Activated T-helper 9 cell treated with anti-CD3 and anti-CD28 coated beads, Interleukin-2, amount 50 U/mL, for 16 hours (primary cell): ENCODE measurements at regions not wholly inside any gene's neighbourhood (a gene's known extent, or its start where the extent isn't known, plus 50 kb on each side); places are given as distances from the start of the nearest gene placed in this dataset.
"Not testable (repeated sequence)": the region's sequence is repeated elsewhere in the genome, so short reads cannot be mapped to it uniquely, and the experiment has no call there.

Experiments
- DNase-seq: peaks from one replicate; pipeline ENCODE4 v3.0.0-alpha.2; 2020; ENCODE audit warnings: low read depth

GRCh38 chr21:35491114-35491513, 442.0 kb upstream of the RUNX1 start:
- DNase-seq, result no peak

DNA sequence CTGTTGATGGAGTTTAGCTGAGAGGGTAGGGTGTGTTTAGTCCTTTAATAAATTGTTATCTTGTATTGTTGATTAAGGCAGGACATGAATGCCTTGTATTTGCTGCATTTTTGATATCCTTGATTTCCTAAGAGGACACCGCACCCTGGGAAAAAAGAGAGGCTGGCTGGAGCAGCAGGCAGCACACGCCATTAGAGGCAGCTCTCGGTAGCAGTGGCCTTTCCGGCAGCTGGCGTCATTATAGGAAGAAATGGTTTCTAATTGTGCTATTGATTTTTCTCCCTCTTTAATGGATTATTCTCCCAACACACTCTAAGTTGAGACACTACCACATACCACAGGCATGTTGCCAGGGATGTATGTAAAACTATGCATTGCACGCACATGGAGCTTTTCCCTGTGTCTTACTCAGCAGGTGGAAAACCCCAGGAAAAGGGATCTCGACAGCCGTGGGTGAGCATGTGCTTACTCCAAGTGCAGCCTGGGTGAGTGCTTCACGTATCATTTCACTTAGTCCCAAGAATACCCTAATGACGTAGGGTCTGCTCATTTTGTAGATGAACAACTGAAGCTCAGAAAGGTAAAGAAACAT, 440.4 kb upstream of the RUNX1 start:
- DNase-seq, result no peak

DNA sequence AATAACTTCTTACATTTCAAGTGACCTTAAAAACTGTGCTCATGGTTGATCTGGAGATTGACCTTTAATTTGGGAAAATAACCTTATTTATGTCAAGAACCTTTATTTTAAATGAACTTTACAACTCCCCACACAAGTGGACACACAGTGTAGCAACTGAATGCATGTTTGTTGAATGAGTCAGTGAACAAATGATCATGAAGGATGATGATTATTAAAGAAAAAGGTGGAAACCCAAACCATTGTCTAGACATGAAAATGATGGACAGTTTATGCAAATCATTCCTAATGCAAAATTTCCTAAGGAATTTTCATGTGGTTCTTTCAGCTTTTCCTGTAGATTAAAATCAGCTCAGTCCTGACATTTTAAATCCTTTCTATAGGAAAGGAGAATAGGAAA, 439.8 kb upstream of the RUNX1 start:
- DNase-seq, result no peak

DNA sequence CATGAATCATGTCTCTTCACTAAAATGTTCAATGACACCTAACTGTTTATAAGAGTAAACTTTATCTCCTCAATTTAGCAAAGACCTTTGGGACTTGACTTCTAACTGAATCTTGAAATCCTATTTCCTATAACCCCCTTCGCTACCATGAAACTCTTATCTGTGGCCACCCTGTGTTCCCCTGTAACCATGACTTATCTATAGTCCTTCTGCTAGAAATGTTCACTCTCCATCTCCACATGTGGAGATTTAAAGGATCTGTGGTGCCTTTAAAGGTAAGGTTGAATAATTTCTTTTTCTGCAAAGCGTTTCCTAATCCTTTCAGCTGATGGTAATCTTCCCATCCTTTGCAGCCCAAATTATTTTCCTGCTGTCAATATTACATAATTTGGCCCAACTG, 436.3 kb upstream of the RUNX1 start:
- DNase-seq, result no peak

GRCh38 chr21:35484851-35485250, 435.7 kb upstream of the RUNX1 start:
- no peak for DNase-seq

DNA sequence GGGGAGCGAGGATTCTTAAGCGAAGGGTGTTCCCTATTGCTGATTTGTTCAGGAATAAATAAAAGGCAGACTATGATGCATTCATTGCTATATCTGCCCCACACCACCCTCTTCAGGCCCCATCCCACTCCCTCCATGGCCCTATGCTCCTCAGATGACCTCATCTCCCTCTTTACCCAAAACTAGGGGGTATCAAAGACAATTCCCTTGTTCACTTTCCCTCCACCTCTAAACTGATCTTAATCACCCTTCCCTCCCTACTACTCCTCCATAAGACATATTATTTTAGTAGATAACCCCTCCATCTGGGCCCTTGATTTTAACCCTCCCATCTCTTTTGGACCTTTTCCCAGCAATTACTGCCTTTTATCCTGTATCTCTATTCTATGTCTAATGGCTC, 434.9 kb upstream of the RUNX1 start:
- DNase-seq, result no peak

DNA sequence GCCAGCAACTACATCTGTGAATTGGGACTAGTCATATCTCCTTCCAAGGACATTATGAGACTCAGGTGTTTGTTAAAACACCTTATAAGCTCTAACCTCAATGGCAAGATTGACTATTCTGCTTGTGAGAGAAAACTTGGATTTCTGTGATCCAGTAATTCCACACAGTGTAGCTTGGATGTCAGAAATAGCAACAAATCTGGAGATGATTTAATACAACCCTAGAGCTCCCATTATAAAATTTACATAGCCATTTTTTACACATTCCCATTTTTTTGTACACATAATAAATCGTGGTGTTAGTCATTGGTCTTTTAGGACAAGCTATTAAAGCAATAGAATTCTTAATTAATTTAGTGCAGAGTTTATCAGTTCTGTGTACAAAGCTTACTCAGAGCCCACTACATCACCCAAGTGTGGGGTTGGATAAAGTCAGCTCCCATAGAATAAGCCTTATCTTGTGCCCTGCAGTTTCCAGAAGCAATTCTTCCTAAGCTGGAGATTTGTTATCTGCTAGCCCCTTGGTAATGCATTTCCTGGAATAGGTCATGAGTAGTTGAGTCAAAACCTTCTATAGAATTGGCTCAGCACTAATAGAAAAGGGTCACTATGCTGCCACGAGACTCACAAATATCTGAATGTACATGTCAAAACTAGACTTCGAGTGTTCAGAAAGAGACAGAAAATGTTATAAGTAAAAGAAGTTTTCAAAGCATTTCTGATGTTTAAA, 434.0 kb upstream of the RUNX1 start:
- no peak for DNase-seq

GRCh38 chr21:35482096-35482495, 433.0 kb upstream of the RUNX1 start:
- no peak for DNase-seq

DNA sequence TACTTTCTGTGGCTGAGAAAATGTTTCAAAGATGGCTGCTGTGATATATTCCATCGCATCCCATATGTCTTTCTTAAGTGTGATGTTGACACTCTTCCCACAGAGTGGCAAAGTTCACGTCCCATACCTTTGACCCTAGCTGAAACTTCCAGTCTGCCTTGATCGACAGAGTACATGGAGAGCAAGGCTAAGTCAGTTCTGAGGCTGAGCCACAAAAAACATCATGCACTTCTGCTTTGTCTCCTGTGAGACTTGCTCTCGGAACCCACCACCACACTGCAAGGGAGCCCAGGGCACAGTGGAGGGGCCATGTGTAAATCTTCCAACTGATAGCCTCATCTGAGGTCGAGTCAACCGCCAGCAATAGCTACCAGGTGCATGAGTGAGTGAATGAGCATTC, 431.9 kb upstream of the RUNX1 start:
- no peak for DNase-seq

DNA sequence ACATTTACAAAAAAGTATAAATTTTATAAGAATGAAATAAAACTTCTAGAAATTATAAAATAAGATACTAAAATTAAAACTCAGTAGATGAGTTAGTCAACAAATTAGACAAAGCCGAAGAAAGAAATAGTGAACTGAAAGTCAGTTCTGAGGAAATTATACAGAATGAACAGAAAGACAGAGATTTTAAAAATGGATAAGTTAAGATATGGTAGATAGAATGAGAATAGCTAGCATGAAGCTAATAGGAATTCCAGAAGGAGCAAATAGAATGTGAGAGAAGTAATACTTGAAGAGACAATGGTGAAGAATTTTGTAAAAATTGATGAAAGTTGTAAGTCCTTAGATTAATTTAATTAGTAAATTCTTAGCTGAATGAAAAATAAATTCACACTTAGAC, 430.4 kb upstream of the RUNX1 start:
- DNase-seq, result no peak

- no peak for DNase-seq
These were observed 430.0 kb upstream of the RUNX1 start for GRCh38 chr21:35479065-35479448.

- DNase-seq, result no peak
These were observed 429.3 kb upstream of the RUNX1 start for GRCh38 chr21:35478161-35479064.

DNA sequence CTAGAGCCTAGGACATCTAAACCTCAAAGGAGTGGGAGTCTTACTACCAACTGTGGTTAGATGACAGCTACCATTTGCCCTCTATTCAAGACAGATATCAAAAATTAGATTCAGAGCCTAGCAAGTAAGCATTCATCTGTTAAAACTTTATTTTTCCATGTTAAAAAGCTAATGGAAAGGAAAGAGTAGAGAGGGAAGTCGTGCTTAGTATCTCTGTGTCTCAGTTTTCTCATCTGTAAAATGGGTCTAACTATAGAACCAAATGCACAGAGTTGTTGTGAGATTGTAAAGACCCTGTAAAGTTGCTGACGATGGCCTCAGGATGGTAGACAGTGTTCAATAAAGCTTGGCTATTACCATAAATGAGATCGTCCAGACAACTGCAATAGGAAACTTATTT, 428.5 kb upstream of the RUNX1 start:
- no peak for DNase-seq

- DNase-seq, result no peak
These were observed 427.7 kb upstream of the RUNX1 start for GRCh38 chr21:35476621-35477395.

- DNase-seq, result no peak
These were observed 426.7 kb upstream of the RUNX1 start for GRCh38 chr21:35475762-35476161.

- no peak for DNase-seq
These were observed 425.9 kb upstream of the RUNX1 start for GRCh38 chr21:35475009-35475408.

- DNase-seq, result no peak
These were observed 424.4 kb upstream of the RUNX1 start for GRCh38 chr21:35473496-35473895.

DNA sequence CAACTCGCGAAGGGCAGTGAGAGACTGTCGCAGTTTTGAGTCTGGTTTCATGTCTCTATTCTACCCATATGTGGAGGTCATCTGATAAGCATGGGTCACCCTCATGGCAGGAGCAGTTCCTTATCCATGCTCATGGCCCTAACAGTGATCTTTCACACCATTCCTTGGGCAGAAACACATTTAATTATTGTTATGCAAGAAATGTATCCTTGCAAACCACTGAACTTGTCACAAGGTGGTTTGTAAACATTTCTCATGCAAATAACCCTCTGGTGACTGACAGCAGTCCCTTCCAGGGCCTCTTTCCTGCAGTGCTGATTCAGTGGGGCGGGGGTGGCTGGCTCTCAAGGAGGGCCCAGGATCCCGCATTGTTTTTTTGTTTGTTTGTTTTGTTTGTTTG, 421.4 kb upstream of the RUNX1 start:
- DNase-seq, result no peak

GRCh38 chr21:35469498-35469897, 420.4 kb upstream of the RUNX1 start:
- no peak for DNase-seq

GRCh38 chr21:35468991-35469390, 419.9 kb upstream of the RUNX1 start:
- DNase-seq, result no peak

GRCh38 chr21:35467566-35467965, 418.5 kb upstream of the RUNX1 start:
- no peak for DNase-seq

DNA sequence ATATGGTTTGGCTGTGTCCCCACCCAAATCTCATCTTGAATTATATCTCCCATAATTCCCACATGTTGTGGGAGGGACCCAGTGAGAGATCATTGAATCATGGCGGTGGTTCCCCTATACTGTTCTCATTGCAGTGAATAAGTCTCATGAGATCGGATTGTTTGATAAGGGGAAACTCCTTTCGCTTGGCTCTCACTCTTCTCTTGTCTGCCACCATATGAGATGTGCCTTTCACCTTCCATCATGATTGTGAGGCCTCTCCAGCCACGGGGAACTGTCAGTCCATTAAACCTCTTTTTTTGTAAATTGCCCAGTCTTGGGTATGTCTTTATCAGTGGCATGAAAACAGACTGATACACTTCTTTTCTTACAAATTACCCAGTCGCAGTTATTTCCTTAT, 417.6 kb upstream of the RUNX1 start:
- not testable (repeated sequence) for DNase-seq
